ENCODE measurements at regions not wholly inside any gene's neighbourhood (a gene's known extent, or its start where the extent isn't known, plus 50 kb on each side); places are given as distances from the start of the nearest gene placed in this dataset.

- no peak for DNase-seq (ENCODE audit: low spot score)
Measured at GRCh38 chr6:140980265-140980887, 1152.3 kb upstream of the GJE1 start.

GRCh38 chr6:140979642-140980091 lies 1153.1 kb upstream of the GJE1 start:
- peak; percentile 15 for DNase-seq (ENCODE audit: low spot score)

- DNase-seq (ENCODE audit: low spot score), result no peak
Measured at GRCh38 chr6:140977403-140977802, 1155.3 kb upstream of the GJE1 start.

GRCh38 chr6:140976806-140977205 lies 1155.9 kb upstream of the GJE1 start:
- no peak for DNase-seq (ENCODE audit: low spot score)

DNA sequence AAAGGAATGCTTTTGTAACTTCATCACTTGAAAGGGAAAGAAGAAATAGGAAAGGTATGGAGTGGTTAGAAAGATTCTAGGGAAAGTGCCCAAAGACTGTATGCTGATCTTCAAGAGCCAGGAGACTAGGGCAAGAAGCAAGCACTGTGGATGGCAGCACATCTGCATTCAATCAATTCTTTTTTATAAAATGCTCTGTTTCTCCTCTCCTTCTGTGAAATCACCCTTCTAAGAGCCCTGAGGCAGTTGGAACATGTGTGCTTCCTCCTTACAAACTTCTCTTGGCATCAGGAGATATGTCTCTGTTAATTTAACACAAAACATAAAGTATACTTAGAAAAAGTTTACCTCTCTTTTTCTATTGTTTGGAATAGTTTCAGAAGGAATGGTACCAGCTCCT lies 1162.2 kb upstream of the GJE1 start:
- DNase-seq (ENCODE audit: low spot score), result no peak

GRCh38 chr6:140968062-140968461 lies 1164.7 kb upstream of the GJE1 start:
- DNase-seq (ENCODE audit: low spot score), result no peak

DNA sequence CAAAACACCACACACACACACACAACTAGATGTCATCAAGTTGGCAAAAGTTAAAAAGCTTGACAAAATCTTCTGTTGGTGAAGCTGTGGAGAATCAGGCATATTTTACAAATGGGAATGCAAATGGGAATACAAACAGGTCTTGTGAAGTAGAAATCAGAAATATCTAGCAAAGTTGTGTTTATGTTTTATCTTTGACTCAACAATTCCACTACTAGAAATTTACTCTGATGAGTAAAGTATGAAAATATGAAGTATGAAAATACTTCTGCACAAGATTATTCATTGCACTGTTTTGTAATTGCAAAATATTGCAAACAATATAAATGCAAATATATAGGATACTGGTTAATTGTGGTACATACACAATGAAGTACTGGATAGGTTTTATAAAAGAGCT lies 1166.0 kb upstream of the GJE1 start:
- DNase-seq (ENCODE audit: low spot score), result no peak

- no peak for DNase-seq (ENCODE audit: low spot score)
Measured at GRCh38 chr6:140960566-140960965, 1172.2 kb upstream of the GJE1 start.

DNA sequence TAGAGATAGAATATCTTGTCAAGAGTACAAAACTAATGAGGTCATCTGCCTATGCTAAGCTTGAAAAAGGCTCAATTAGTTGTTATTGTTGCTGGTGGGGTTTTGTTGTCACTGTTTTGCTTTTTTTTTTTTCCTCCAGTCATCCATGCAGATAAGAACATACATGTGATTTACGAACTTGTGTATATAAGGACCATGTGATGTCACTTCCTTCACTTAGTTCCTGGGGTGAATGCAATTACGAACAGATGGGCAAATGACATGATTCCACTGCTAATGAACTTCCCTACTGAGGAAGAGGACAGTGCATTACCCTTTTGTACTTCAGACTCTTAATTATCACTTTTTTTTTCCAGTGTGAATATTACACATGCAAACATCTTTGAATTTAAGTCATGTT lies 1175.3 kb upstream of the GJE1 start:
- no peak for DNase-seq (ENCODE audit: low spot score)

DNA sequence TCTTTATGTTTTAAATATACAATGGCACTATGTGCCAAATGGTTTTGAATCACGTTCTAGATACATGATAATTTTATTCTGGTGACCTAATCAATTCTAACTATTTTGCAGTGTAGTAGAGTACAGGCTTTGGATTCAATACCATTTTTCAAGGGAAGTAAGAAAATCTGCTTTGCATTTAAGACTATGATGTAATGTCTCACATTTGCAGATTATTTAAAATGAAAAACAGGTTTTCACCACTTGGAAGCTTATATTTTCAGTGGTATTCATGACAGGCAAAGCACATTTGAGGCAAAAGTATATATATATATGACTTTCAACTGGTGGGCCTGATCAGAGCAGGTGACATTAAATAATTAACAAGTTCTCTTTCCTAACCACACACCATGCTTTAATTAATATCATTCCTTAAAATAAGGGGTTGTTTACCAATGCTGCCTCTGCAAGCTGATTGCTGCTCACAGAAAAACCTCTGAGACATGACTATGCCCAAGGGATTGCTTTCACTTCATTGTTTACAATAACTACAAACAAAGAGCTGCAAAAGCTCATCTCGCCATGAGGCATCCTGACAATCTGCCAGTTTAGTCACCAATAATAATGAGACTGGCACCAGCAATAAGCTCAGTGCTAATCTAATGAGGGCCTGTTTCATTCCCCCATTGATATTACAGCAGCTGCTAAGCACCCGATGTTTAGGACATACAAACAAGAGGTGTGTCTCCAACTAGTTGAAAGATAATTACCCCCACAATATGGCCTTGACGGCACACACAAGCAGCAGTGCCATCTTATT lies 1176.0 kb upstream of the GJE1 start:
- peak; percentile 25 for DNase-seq (ENCODE audit: low spot score)

GRCh38 chr6:140940251-140940925 lies 1192.3 kb upstream of the GJE1 start:
- no peak for DNase-seq (ENCODE audit: low spot score)

- no peak for DNase-seq (ENCODE audit: low spot score)
Measured at GRCh38 chr6:140932909-140933308, 1199.8 kb upstream of the GJE1 start.

DNA sequence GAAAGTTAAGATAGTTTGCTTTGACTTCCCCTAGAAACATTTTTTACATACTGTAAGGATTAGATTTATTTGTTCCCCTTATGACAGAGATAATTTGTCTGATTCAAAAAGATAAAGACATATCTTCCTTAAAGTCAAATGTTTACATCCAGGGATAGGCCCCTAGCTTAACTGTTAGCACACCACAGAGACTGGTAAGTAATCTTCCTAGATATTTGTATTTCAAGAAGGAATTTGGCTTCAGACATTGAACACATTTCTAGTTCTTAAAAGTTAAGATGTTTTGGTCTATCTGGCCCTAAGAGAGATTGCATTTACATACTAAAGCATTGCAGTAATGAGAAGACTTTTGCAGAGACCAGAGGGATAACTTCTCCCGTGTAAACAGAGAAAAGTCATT lies 1201.1 kb upstream of the GJE1 start:
- no peak for DNase-seq (ENCODE audit: low spot score)

- no peak for DNase-seq (ENCODE audit: low spot score)
Measured at GRCh38 chr6:140929121-140929520, 1203.6 kb upstream of the GJE1 start.

GRCh38 chr6:140923048-140923447 lies 1209.7 kb upstream of the GJE1 start:
- no peak for DNase-seq (ENCODE audit: low spot score)

DNA sequence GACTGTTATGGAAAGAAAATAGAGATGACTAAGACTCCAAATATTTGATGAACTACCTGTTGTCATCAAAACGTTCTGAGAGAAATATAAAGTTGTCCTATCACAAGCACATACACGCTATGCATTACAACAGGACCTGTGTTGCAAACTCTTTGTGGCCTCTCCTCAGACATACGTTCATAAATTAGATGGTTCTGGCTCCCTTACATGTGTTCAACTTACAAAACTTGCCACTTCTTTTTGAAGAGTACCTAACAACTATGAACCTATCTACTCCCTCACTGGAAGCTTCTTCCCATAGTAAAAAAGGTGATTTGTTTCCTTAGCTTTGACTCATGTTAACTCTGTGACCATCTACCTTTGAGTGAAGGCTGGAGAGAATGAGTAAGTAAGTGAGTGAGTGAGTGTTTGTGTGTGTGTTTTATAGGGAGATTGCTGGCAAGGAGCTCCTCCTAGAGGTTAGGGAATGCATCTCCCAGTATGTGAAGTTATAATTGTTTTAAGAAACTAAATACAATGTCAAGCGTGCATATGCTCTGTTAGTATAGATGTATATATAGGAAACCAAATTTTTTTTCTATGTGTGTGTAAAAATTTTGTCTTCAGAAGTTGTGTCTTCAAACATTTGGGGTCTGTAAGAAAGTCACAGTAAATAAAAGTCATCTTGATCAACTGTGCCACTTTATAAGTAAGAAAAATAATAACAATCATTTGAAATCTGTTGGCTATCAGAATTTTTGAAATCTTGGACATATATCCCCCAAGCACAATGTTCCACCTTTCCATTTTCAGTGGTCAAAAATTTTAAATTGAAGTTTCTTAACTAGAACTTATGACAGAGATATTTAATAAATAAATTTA lies 1211.1 kb upstream of the GJE1 start:
- DNase-seq (ENCODE audit: low spot score), result peak; percentile 57

- DNase-seq (ENCODE audit: low spot score), result no peak
Measured at GRCh38 chr6:140917911-140918310, 1214.8 kb upstream of the GJE1 start.

- DNase-seq (ENCODE audit: low spot score), result no peak
Measured at GRCh38 chr6:140915551-140915950, 1217.2 kb upstream of the GJE1 start.

- DNase-seq (ENCODE audit: low spot score), result no peak
Measured at GRCh38 chr6:140915103-140915502, 1217.6 kb upstream of the GJE1 start.

GRCh38 chr6:140912686-140913085 lies 1220.0 kb upstream of the GJE1 start:
- DNase-seq (ENCODE audit: low spot score), result no peak

GRCh38 chr6:140909625-140910024 lies 1223.1 kb upstream of the GJE1 start:
- no peak for DNase-seq (ENCODE audit: low spot score)

GRCh38 chr6:140909156-140909555 lies 1223.6 kb upstream of the GJE1 start:
- DNase-seq (ENCODE audit: low spot score), result no peak
